GM12878 (cell line): ENCODE measurements at regions not wholly inside any gene's neighbourhood (a gene's known extent, or its start where the extent isn't known, plus 50 kb on each side); places are given as distances from the start of the nearest gene placed in this dataset.

Experiments used
- ASH2L ChIP-seq: fragments of 300-600, 200-600 bp; sonication (generic); IDR thresholded peaks from 2 replicates; pipeline ENCODE4 v1.6.1; 2017; ENCODE audit warnings: low read depth, mild to moderate bottlenecking, borderline replicate concordance
- BHLHE40 ChIP-seq, 2 experiments: fragments of 450-650 bp in 1 of 2; IDR thresholded peaks; 2 replicates each; pipeline ENCODE4 v1.6.1; 2011 to 2017; ENCODE audit warnings: low read depth in 2 of 2, borderline replicate concordance in 1 of 2, improper control_type of control experiment in 1 of 2, low read length in 1 of 2, mild to moderate bottlenecking in 1 of 2
- IKZF1 ChIP-seq: fragments of 450-650 bp; conservative IDR thresholded peaks from 2 replicates; pipeline ENCODE4 v1.6.1; 2017; ENCODE audit warnings: antibody characterized with exemption, mild to moderate bottlenecking
- NR2F1 ChIP-seq: fragments of 450-650 bp; conservative IDR thresholded peaks from 2 replicates; pipeline ENCODE4 v1.6.1; 2017; ENCODE audit warnings: mild to moderate bottlenecking
- RUNX3 ChIP-seq: IDR thresholded peaks from 2 replicates; pipeline ENCODE4 v1.6.1; 2012; ENCODE audit warnings: low read length, inconsistent platforms
- SPI1 ChIP-seq: IDR thresholded peaks from 2 replicates; pipeline ENCODE4 v1.6.1; 2011; ENCODE audit warnings: low read depth, mild to moderate bottlenecking, low read length, moderate library complexity, borderline replicate concordance; ENCODE audit not compliant: insufficient read depth
- STAT3 ChIP-seq: IDR thresholded peaks from 2 replicates; pipeline ENCODE4 v1.6.1; 2011; ENCODE audit warnings: low read depth, low read length, improper control_type of control experiment
- TCF3 ChIP-seq: IDR thresholded peaks from 2 replicates; pipeline ENCODE4 v1.6.1; 2012; ENCODE audit warnings: low read depth, mild to moderate bottlenecking, low read length, borderline replicate concordance; ENCODE audit not compliant: insufficient read depth
- WRNIP1 ChIP-seq: IDR thresholded peaks from 2 replicates; pipeline ENCODE4 v1.6.1; 2011; ENCODE audit warnings: low read depth, low read length, improper control_type of control experiment, borderline replicate concordance
- YY1 ChIP-seq: IDR thresholded peaks from 2 replicates; pipeline ENCODE4 v1.6.1; 2011; ENCODE audit warnings: low read depth, mild to moderate bottlenecking, low read length
- TF ChIP-seq, protein P1 (sequence below): fragments of 450-650 bp; formaldehyde crosslinking; IDR thresholded peaks from 2 replicates; pipeline ENCODE4 v1.5.0; 2022; ENCODE audit warnings: mild to moderate bottlenecking, missing genetic modification characterization
- TF ChIP-seq, protein P2 (sequence below): IDR thresholded peaks from 2 replicates; pipeline ENCODE4 v1.6.1; 2012; ENCODE audit warnings: improper control_type of control experiment, low read depth, low read length; ENCODE audit not compliant: insufficient replicate concordance
- TF ChIP-seq, protein P3 (sequence below): IDR thresholded peaks from 2 replicates; pipeline ENCODE4 v1.6.1; 2011; ENCODE audit warnings: low read depth, mild to moderate bottlenecking, low read length, moderate library complexity, borderline replicate concordance; ENCODE audit errors: extremely low read depth
- TF ChIP-seq, protein P4 (sequence below), 3 experiments: IDR thresholded peaks in 2 of 3; conservative IDR thresholded peaks in 1 of 3; 2 replicates each; pipeline ENCODE4 v1.5.1; 2011; ENCODE audit warnings: low read depth in 3 of 3, low read length in 3 of 3, mild to moderate bottlenecking in 3 of 3, control low read depth in 2 of 3, moderate library complexity in 2 of 3, inconsistent platforms in 1 of 3, mixed read lengths in 1 of 3; ENCODE audit not compliant: control insufficient read depth in 2 of 3, insufficient read depth in 1 of 3; ENCODE audit errors: extremely low read depth in 1 of 3

DNA sequence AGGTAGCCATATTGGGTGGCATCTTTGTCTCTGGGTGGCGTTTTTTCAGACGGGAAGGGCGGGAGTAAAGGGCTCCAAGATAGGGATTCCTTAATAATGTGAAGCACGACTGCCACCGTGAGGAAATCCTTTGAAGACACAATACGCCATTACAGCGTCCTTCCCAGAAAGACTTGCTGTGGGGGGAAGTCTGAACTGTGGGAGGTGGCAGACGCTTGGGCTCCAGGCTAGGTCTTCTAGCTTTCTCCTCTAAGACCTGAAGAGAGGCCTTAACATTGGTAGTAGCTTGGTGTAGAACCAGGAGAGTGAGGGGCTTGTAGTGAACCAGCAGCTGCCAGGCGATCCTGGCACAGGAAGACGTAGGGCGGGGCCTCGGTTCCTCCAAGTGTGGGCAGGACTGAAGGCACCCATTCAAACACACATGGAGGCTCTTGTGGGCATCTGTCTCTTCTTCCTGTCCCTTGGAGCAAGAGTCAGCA lies 197.3 kb downstream of the OR13H1 start (continued):
- TF ChIP-seq IKZF1 (0 out of 2 replicates have a peak, but pooled peaks have one; percentile 10), NR2F1 (no peak), WRNIP1 (no peak), STAT3 (no peak), TCF3 (no peak), YY1 (peak; percentile 91), BHLHE40 (IDR thresholded peaks at IDR 0.05; ENCODE audit: borderline replicate concordance in 1 of 2, low read depth in 2 of 2, low read length in 1 of 2) (no peak), SPI1 (0 out of 2 replicates have a peak, but pooled peaks have one; percentile 36), ASH2L (no peak), RUNX3 (no peak)
- TF ChIP-seq, protein P1, sequence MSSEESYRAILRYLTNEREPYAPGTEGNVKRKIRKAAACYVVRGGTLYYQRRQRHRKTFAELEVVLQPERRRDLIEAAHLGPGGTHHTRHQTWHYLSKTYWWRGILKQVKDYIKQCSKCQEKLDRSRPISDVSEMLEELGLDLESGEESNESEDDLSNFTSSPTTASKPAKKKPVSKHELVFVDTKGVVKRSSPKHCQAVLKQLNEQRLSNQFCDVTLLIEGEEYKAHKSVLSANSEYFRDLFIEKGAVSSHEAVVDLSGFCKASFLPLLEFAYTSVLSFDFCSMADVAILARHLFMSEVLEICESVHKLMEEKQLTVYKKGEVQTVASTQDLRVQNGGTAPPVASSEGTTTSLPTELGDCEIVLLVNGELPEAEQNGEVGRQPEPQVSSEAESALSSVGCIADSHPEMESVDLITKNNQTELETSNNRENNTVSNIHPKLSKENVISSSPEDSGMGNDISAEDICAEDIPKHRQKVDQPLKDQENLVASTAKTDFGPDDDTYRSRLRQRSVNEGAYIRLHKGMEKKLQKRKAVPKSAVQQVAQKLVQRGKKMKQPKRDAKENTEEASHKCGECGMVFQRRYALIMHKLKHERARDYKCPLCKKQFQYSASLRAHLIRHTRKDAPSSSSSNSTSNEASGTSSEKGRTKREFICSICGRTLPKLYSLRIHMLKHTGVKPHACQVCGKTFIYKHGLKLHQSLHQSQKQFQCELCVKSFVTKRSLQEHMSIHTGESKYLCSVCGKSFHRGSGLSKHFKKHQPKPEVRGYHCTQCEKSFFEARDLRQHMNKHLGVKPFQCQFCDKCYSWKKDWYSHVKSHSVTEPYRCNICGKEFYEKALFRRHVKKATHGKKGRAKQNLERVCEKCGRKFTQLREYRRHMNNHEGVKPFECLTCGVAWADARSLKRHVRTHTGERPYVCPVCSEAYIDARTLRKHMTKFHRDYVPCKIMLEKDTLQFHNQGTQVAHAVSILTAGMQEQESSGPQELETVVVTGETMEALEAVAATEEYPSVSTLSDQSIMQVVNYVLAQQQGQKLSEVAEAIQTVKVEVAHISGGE (CRISPR knock-in tag), result no peak
- TF ChIP-seq, protein P2, sequence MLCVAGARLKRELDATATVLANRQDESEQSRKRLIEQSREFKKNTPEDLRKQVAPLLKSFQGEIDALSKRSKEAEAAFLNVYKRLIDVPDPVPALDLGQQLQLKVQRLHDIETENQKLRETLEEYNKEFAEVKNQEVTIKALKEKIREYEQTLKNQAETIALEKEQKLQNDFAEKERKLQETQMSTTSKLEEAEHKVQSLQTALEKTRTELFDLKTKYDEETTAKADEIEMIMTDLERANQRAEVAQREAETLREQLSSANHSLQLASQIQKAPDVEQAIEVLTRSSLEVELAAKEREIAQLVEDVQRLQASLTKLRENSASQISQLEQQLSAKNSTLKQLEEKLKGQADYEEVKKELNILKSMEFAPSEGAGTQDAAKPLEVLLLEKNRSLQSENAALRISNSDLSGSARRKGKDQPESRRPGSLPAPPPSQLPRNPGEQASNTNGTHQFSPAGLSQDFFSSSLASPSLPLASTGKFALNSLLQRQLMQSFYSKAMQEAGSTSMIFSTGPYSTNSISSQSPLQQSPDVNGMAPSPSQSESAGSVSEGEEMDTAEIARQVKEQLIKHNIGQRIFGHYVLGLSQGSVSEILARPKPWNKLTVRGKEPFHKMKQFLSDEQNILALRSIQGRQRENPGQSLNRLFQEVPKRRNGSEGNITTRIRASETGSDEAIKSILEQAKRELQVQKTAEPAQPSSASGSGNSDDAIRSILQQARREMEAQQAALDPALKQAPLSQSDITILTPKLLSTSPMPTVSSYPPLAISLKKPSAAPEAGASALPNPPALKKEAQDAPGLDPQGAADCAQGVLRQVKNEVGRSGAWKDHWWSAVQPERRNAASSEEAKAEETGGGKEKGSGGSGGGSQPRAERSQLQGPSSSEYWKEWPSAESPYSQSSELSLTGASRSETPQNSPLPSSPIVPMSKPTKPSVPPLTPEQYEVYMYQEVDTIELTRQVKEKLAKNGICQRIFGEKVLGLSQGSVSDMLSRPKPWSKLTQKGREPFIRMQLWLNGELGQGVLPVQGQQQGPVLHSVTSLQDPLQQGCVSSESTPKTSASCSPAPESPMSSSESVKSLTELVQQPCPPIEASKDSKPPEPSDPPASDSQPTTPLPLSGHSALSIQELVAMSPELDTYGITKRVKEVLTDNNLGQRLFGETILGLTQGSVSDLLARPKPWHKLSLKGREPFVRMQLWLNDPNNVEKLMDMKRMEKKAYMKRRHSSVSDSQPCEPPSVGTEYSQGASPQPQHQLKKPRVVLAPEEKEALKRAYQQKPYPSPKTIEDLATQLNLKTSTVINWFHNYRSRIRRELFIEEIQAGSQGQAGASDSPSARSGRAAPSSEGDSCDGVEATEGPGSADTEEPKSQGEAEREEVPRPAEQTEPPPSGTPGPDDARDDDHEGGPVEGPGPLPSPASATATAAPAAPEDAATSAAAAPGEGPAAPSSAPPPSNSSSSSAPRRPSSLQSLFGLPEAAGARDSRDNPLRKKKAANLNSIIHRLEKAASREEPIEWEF, result no peak
- TF ChIP-seq, protein P3, sequence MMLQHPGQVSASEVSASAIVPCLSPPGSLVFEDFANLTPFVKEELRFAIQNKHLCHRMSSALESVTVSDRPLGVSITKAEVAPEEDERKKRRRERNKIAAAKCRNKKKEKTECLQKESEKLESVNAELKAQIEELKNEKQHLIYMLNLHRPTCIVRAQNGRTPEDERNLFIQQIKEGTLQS, result no peak
- TF ChIP-seq, protein P4, sequence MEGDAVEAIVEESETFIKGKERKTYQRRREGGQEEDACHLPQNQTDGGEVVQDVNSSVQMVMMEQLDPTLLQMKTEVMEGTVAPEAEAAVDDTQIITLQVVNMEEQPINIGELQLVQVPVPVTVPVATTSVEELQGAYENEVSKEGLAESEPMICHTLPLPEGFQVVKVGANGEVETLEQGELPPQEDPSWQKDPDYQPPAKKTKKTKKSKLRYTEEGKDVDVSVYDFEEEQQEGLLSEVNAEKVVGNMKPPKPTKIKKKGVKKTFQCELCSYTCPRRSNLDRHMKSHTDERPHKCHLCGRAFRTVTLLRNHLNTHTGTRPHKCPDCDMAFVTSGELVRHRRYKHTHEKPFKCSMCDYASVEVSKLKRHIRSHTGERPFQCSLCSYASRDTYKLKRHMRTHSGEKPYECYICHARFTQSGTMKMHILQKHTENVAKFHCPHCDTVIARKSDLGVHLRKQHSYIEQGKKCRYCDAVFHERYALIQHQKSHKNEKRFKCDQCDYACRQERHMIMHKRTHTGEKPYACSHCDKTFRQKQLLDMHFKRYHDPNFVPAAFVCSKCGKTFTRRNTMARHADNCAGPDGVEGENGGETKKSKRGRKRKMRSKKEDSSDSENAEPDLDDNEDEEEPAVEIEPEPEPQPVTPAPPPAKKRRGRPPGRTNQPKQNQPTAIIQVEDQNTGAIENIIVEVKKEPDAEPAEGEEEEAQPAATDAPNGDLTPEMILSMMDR (IDR thresholded peaks at IDR 0.05 in 2 of 3, conservative IDR thresholded peaks at IDR 0.05 in 1 of 3; ENCODE audit: control insufficient read depth in 2 of 3, extremely low read depth in 1 of 3, insufficient read depth in 1 of 3, low read depth in 3 of 3, low read length in 3 of 3), result peak; percentile 22 to 54 (median 43); a peak in 5 of 6 replicates
